IMR-90 (cell line): ENCODE measurements at regions not wholly inside any gene's neighbourhood (a gene's known extent, or its start where the extent isn't known, plus 50 kb on each side); places are given as distances from the start of the nearest gene placed in this dataset.

Experiments used
- ATAC-seq: fragments of 200-7000 bp; cut with Tn5 transposase; 2 replicates; pipeline ENCODE4 v1.9.1; 2020; ENCODE audit warnings: low read depth, mild to moderate bottlenecking, moderate library complexity
- BruUV-seq: library from RNA; stranded (reverse); fragments of 400-500 nt; replicated peaks from 2 replicates; lab custom pipeline; 2021; lab: Mats Ljungman, UMichigan
- CTCF ChIA-PET: fragments of 300-600 bp; formaldehyde crosslinking; extraction: SDS; loops from one replicate; lab custom pipeline; 2021; ENCODE audit warnings: antibody characterized with exemption; lab: Yijun Ruan, JAX
- POLR2A ChIA-PET: fragments of 300-600 bp; sonication (Branson Sonifier 250); formaldehyde crosslinking; loops from one replicate; lab custom pipeline; 2022; ENCODE audit warnings: antibody characterized with exemption; ENCODE audit not compliant: unreplicated experiment; lab: Charles Lee
- DNase-seq: peaks from one replicate; pipeline ENCODE4 v3.0.0; 2013
- H2AFZ ChIP-seq: replicated peaks from 2 replicates; pipeline ENCODE3; 2013; ENCODE audit warnings: low read length, mild to moderate bottlenecking; ENCODE audit not compliant: poor library complexity
- H2AK5ac ChIP-seq: 2 replicates; pipeline ENCODE4 v1.6.1; 2013; ENCODE audit warnings: low read depth, low read length, inconsistent platforms
- H2AK9ac ChIP-seq: replicated peaks from 2 replicates; pipeline ENCODE3; 2013; ENCODE audit warnings: mild to moderate bottlenecking, low read depth, low read length, moderate library complexity; ENCODE audit not compliant: poor library complexity
- H2BK120ac ChIP-seq: 2 replicates; pipeline ENCODE4 v1.6.1; 2013; ENCODE audit warnings: low read depth, low read length, inconsistent platforms
- H2BK15ac ChIP-seq: 3 replicates; pipeline ENCODE4 v1.6.1; 2013; ENCODE audit warnings: low read depth, low read length, inconsistent platforms
- H2BK20ac ChIP-seq: 2 replicates; pipeline ENCODE4 v1.6.1; 2013; ENCODE audit warnings: low read depth, mild to moderate bottlenecking, inconsistent platforms, low read length, moderate library complexity
- H2BK5ac ChIP-seq: 2 replicates; pipeline ENCODE4 v1.6.1; 2013; ENCODE audit warnings: mild to moderate bottlenecking, low read depth, low read length, inconsistent platforms; ENCODE audit not compliant: poor library complexity, severe bottlenecking
- H3K14ac ChIP-seq: replicated peaks from 2 replicates; pipeline ENCODE4 v1.6.1; 2013; ENCODE audit warnings: low read depth, low read length, inconsistent platforms
- H3K18ac ChIP-seq: 2 replicates; pipeline ENCODE4 v1.6.1; 2013; ENCODE audit warnings: low read depth, low read length, control low read depth
- H3K23ac ChIP-seq: 2 replicates; pipeline ENCODE4 v1.6.1; 2013; ENCODE audit warnings: low read depth, low read length, inconsistent platforms
- H3K27ac ChIP-seq: 2 replicates; pipeline ENCODE4 v1.5.1; 2013; ENCODE audit warnings: mild to moderate bottlenecking, control low read depth, low read length; ENCODE audit not compliant: insufficient read depth
- H3K27me3 ChIP-seq: 2 replicates; pipeline ENCODE4 v1.6.1; 2013; ENCODE audit warnings: low read length; ENCODE audit not compliant: control insufficient read depth, insufficient read depth
- H3K36me3 ChIP-seq: 2 replicates; pipeline ENCODE4 v1.6.1; 2013; ENCODE audit warnings: low read length, mixed read lengths; ENCODE audit not compliant: control insufficient read depth, insufficient read depth
- H3K4ac ChIP-seq: 2 replicates; pipeline ENCODE4 v1.6.1; 2013; ENCODE audit warnings: low read depth, low read length, inconsistent platforms
- H3K4me1 ChIP-seq: 2 replicates; pipeline ENCODE4 v1.6.1; 2013; ENCODE audit warnings: low read length, mixed read lengths; ENCODE audit not compliant: control insufficient read depth, insufficient read depth
- H3K4me2 ChIP-seq: 2 replicates; pipeline ENCODE4 v1.6.1; 2013; ENCODE audit warnings: low read depth, mild to moderate bottlenecking, control low read depth, low read length, moderate library complexity
- H3K4me3 ChIP-seq: 2 replicates; pipeline ENCODE4 v1.5.1; 2013; ENCODE audit warnings: low read depth, mild to moderate bottlenecking, control low read depth, low read length, moderate library complexity; ENCODE audit not compliant: insufficient read depth
- H3K56ac ChIP-seq: 2 replicates; pipeline ENCODE4 v1.6.1; 2013; ENCODE audit warnings: low read length, inconsistent platforms; ENCODE audit not compliant: insufficient read depth; ENCODE audit errors: extremely low read depth
- H3K79me1 ChIP-seq, 2 experiments: 2 replicates each; pipeline ENCODE4 v1.6.1; 2013; ENCODE audit warnings: low read length in 2 of 2, inconsistent platforms in 1 of 2, low read depth in 1 of 2
- H3K9ac ChIP-seq: 2 replicates; pipeline ENCODE4 v1.6.1; 2013; ENCODE audit warnings: low read depth, low read length, control low read depth
- H3K9me1 ChIP-seq: 2 replicates; pipeline ENCODE4 v1.6.1; 2013; ENCODE audit warnings: low read length, inconsistent platforms; ENCODE audit not compliant: insufficient read depth
- H3K9me3 ChIP-seq: 2 replicates; pipeline ENCODE4 v1.6.1; 2013; ENCODE audit warnings: low read length; ENCODE audit not compliant: control insufficient read depth, insufficient read depth
- H4K20me1 ChIP-seq: 2 replicates; pipeline ENCODE4 v1.6.1; 2013; ENCODE audit warnings: low read length, inconsistent platforms; ENCODE audit not compliant: insufficient read depth
- H4K5ac ChIP-seq: 2 replicates; pipeline ENCODE4 v1.6.1; 2013; ENCODE audit warnings: mild to moderate bottlenecking, low read depth, low read length, control low read depth
- H4K8ac ChIP-seq, 2 experiments: 2 replicates each; pipeline ENCODE4 v1.6.1; 2013; ENCODE audit warnings: low read depth in 2 of 2, low read length in 2 of 2, control low read depth in 1 of 2, inconsistent platforms in 1 of 2
- H4K91ac ChIP-seq: 2 replicates; pipeline ENCODE4 v1.6.1; 2013; ENCODE audit warnings: low read depth, low read length, inconsistent platforms; ENCODE audit not compliant: insufficient read depth
- BHLHE40 ChIP-seq: fragments of 150-350 bp; IDR thresholded peaks from 2 replicates; pipeline ENCODE4 v1.6.1; 2016; ENCODE audit warnings: mild to moderate bottlenecking, low read depth, low read length
- CEBPB ChIP-seq: IDR thresholded peaks from 2 replicates; pipeline ENCODE4 v1.6.1; 2012; ENCODE audit warnings: low read depth, low read length, improper control_type of control experiment
- CHD1 ChIP-seq: IDR thresholded peaks from 2 replicates; pipeline ENCODE4 v1.6.1; 2012; ENCODE audit warnings: low read depth, low read length, improper control_type of control experiment
- CTCF ChIP-seq: conservative IDR thresholded peaks from 2 replicates; pipeline ENCODE4 v1.5.1; 2012; ENCODE audit warnings: mild to moderate bottlenecking, low read depth, low read length, improper control_type of control experiment
- ELK1 ChIP-seq: fragments of 150-350 bp; IDR thresholded peaks from 2 replicates; pipeline ENCODE4 v1.6.1; 2016; ENCODE audit warnings: low read depth, mild to moderate bottlenecking, low read length, moderate library complexity, borderline replicate concordance
- FOS ChIP-seq: fragments of 150-350 bp; IDR thresholded peaks from 2 replicates; pipeline ENCODE4 v1.6.1; 2016; ENCODE audit warnings: low read depth, low read length
- MAFK ChIP-seq: IDR thresholded peaks from 2 replicates; pipeline ENCODE4 v1.6.1; 2012; ENCODE audit warnings: low read depth, low read length, improper control_type of control experiment
- MAZ ChIP-seq: IDR thresholded peaks from 2 replicates; pipeline ENCODE4 v1.6.1; 2012; ENCODE audit warnings: low read depth, mild to moderate bottlenecking, low read length, improper control_type of control experiment, moderate library complexity, borderline replicate concordance
- MXI1 ChIP-seq: IDR thresholded peaks from 2 replicates; pipeline ENCODE4 v1.6.1; 2012; ENCODE audit warnings: low read depth, mild to moderate bottlenecking, low read length, moderate library complexity, borderline replicate concordance
- NFE2L2 ChIP-seq: fragments of 150-350 bp; IDR thresholded peaks from 2 replicates; pipeline ENCODE4 v1.6.1; 2016; ENCODE audit warnings: low read depth, mild to moderate bottlenecking, low read length
- POLR2A ChIP-seq: IDR thresholded peaks from 2 replicates; pipeline ENCODE4 v1.6.1; 2012; ENCODE audit warnings: mild to moderate bottlenecking, low read depth, low read length
- RAD21 ChIP-seq: IDR thresholded peaks from 2 replicates; pipeline ENCODE4 v1.6.1; 2012; ENCODE audit warnings: low read length, improper control_type of control experiment
- RCOR1 ChIP-seq: IDR thresholded peaks from 2 replicates; pipeline ENCODE4 v1.6.1; 2012; ENCODE audit warnings: mild to moderate bottlenecking, low read length, improper control_type of control experiment; ENCODE audit not compliant: insufficient replicate concordance
- RFX5 ChIP-seq: IDR thresholded peaks from 2 replicates; pipeline ENCODE4 v1.8.0; 2012; ENCODE audit warnings: low read depth, mild to moderate bottlenecking, low read length, moderate library complexity
- SMC3 ChIP-seq: fragments of 150-350 bp; IDR thresholded peaks from 2 replicates; pipeline ENCODE4 v1.6.1; 2016; ENCODE audit warnings: low read depth, mild to moderate bottlenecking, antibody characterized with exemption, low read length, moderate library complexity
- WGBS, 2 experiments: methylation state at CpG; one replicate each; pipeline versions ENCODE4 v1.1.5 to v1.1.7; 2013; ENCODE audit warnings: missing lambda C conversion rate in 2 of 2; ENCODE audit not compliant: insufficient read length in 1 of 2; ENCODE audit errors: extremely low coverage in 2 of 2; 5-methylcytosine and 5-hydroxymethylcytosine counted together
- dilution Hi-C: fragments of 300-500 bp; cut with HindIII; formaldehyde crosslinking; loops from one replicate; pipeline ENCODE4 v1.14.3; 2018; ENCODE audit warnings: low sequenced_read_pairs; ENCODE audit not compliant: unreplicated experiment
- in situ Hi-C: fragments of 300-500 bp; cut with MboI; formaldehyde crosslinking; loops from 3 replicates; pipeline ENCODE4 v1.14.3; 2019; ENCODE audit warnings: low sequenced_read_pairs, inconsistent platforms, mixed read lengths
- intact Hi-C: fragments of 100-400 bp; cut with micrococcal nuclease; formaldehyde crosslinking; loops from 2 replicates; pipeline ENCODE4 v1.10.0; 2022

DNA sequence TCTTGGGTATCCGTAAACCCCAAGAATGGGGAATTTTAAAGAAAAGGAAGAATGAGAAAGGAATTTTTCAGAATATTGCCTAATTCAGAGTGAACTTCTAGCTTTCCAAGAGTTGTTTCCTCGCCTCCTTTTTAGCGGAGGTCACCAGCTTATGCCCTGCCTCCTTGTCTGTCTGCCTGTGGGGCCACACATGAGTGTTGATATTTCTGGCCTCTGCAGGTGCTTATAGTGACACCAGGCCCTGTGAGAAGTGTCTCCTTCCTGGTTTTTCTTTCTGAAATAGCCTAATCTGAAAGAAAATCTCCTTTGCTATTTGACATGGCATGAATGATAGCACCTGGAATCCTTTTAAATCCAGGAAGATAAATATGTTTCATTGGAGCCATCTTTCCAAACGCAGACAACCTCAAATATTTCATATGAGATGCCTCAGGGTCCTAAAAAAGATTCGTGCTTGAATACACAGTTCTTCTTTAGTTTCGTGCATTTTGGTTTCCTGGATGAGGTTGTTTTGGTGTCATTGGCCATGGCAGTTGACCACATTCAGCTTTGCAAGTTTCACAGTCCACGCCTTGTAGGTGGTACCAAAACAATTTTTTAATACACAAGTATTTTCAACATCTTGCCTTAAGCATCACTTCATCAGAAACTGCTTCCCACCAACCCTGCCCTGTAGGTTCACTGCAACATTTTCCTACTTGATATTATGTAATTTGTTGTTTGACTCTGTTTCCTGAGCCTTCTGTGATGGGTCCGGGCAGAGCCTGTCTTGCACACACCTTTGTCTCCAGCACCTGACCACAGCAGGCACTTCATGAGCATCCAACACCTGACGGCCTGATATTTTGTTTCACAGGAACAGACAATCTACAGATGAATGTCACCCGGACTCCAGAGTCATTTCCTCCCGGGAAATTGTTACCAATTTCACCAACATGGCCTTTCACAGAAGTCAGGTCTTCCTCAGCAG, 159.4 kb downstream of the C11orf91 start:
- Histone ChIP-seq H4K20me1 (no peaks in the 10 kb centered on the region), H3K9me1 (peaks cover 21% of the 10 kb centered on the region; the same call in 1 of the 2 replicates), H2BK15ac (no peak overlapping the region), H4K8ac (no peak overlapping the region), H3K27ac (no peak overlapping the region), H4K91ac (no peak overlapping the region), H3K14ac (no peak overlapping the region), H2BK20ac (no peak overlapping the region), H2BK120ac (no peak overlapping the region), H2AK5ac (no peak overlapping the region), H3K56ac (no peak overlapping the region), H3K27me3 (no peaks in the 10 kb centered on the region), H3K4me3 (no peak overlapping the region), H3K4me1 (peaks cover 2% of the 10 kb centered on the region; the same call in 1 of the 2 replicates), H3K9me3 (no peaks in the 10 kb centered on the region), H3K79me1 (peaks cover 0 to 13% of the 10 kb centered on the region in 2 experiments; a peak in 2 of 4 replicates), H2AFZ (no peak overlapping the region), H3K18ac (no peak overlapping the region), H3K4me2 (no peak overlapping the region), H3K4ac (no peak overlapping the region), H4K5ac (no peak overlapping the region), H2BK5ac (no peak overlapping the region), H3K36me3 (no peaks in the 10 kb centered on the region), H3K23ac (no peak overlapping the region), H3K9ac (no peak overlapping the region), H2AK9ac (no peak overlapping the region)
- DNase-seq (no peak), ATAC-seq (no peak)
- ChIA-PET POLR2A (interaction anchor here (0.6 kb wide), 1 partner anchor 304 kb away, joined by 9 read pairs; no protein-coding TSS in a partner anchor), CTCF (no interaction called here)
- intact Hi-C loops (loop anchor here (5.0 kb wide), 2 partner anchors 179 to 286 kb away; no protein-coding TSS in a partner anchor), in situ Hi-C loops (no loop called here), dilution Hi-C loops (no loop called here)
- no TSS peak for BruUV-seq
- 100% methylated on average over 2 of the region's 11 CpGs; no CpG with 5 or more reads in 1 of the 2 experiments for WGBS, 2 experiments
- no peak for TF ChIP-seq RFX5
- TF ChIP-seq CEBPB: no peak
- no peak for TF ChIP-seq NFE2L2
- TF ChIP-seq RAD21: no peak
- no peak for TF ChIP-seq RCOR1
- no peak for TF ChIP-seq ELK1
- no peak for TF ChIP-seq POLR2A
- TF ChIP-seq SMC3: no peak
- TF ChIP-seq BHLHE40: no peak
- no peak for TF ChIP-seq MAZ
- TF ChIP-seq CTCF: no peak
- no peak for TF ChIP-seq MXI1
- TF ChIP-seq FOS: no peak
- TF ChIP-seq MAFK: no peak
- TF ChIP-seq CHD1: no peak
